ENCODE measurements at regions not wholly inside any gene's neighbourhood (a gene's known extent, or its start where the extent isn't known, plus 50 kb on each side); places are given as distances from the start of the nearest gene placed in this dataset.

- DNase-seq = no peak
Observed at GRCh38 chr10:129104266-129105045, 362.6 kb upstream of the MGMT start.

- DNase-seq = no peak
Observed at GRCh38 chr10:129105266-129105665, 361.8 kb upstream of the MGMT start.

- DNase-seq = no peak
Observed at GRCh38 chr10:129106314-129106713, 360.7 kb upstream of the MGMT start.

- no peak for DNase-seq
Observed at GRCh38 chr10:129107525-129107924, 359.5 kb upstream of the MGMT start.

DNA sequence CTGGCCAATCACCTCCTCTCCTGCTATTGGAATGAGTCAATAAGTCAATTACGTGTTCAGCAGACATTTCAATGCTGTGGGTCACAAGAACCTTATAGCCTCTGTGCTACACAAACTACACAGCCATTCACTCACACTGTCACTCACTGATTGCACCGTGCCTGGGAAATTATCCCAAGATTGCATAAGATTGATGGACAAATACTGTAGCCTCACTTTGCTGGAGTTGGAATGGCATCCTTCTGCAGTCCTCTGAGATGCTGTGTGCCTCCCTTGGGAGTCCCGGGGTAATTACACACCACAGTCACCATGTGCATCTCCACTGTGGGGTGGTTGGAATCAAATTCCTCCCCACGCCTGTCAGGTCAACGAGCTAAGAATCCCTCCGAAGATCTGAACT, 358.7 kb upstream of the MGMT start:
- DNase-seq = no peak

DNA sequence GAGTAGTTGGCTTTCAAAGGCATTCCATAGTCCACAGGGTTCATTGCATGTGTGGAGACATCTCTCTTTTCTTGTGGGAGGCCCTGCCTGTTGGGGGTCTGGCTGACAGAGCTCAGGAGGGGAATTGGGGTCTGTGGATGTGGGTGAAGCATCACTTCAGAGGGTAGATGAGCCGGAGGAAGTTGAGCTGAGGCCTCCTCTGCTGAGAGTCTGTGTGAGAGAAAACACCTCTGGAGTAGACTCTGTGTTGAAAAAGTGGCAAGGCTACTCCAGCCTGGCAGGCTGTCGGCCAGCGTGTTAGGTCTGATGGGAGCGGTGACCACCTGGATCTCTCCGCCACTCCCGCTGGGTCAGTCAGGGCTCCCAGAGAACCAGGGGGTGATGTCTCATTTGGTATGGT, 358.0 kb upstream of the MGMT start:
- no peak for DNase-seq

GRCh38 chr10:129110780-129111179, 356.3 kb upstream of the MGMT start:
- DNase-seq = no peak

GRCh38 chr10:129111922-129112321, 355.1 kb upstream of the MGMT start:
- DNase-seq = no peak

DNA sequence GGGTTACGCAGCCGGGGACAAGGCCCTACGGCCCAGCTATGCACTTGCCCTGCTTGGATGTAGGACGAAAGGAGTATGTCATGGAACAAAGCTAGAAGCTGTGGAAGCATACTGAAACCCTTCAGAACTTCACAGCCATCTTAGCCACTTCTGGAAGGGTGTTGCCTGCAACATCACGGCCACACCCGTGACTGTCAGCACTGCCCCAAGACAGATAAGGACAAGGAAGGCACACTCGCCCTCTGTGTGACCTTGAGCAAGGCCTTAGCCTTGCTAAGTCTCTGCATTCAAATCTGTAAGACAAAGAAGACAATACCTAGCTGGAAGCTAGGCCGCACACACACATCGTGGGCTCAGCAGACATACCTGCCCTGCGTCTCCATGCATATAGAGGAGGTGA, 352.5 kb upstream of the MGMT start:
- DNase-seq = no peak

DNA sequence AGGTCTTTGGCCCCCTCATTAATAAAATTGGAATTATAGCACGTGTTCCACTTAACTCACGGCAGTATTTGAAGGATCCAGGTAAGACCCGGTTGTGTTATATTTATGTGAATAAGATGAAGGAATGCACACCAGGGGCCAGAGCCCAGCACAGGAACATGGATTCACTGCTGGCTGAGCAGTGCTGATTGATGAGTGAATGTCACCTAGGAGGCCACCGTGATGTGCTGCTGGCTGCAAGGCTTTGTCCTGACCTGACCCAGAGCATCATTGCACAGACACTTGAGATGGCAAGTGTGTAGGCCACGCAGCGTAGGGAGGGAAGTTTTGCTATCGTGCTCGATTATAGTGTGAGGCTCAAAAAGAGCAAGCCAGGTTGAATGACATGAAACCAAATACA, 350.7 kb upstream of the MGMT start:
- no peak for DNase-seq

GRCh38 chr10:129120441-129120840, 346.6 kb upstream of the MGMT start:
- no peak for DNase-seq

GRCh38 chr10:129122846-129123245, 344.2 kb upstream of the MGMT start:
- no peak for DNase-seq

- no peak for DNase-seq
Observed at GRCh38 chr10:129123428-129123827, 343.6 kb upstream of the MGMT start.

DNA sequence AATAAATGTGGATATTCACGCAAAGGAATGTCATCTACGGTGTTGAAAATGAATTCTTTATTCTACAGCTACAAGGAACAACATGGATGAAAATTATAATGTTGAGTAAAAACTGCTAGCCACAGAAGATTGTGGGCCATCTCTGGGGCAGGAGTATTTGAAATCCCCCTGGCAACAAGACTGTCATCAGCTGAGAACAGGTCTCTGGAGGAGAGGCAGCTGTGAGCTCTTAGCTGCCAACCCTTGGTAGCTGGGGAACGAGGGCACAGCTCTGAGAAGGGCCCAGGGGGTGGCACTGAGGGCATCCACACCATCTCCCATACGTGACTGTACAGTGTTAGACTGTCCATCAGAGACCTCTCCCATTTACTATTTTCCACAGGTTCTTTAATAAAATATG, 340.1 kb upstream of the MGMT start:
- DNase-seq = no peak

DNA sequence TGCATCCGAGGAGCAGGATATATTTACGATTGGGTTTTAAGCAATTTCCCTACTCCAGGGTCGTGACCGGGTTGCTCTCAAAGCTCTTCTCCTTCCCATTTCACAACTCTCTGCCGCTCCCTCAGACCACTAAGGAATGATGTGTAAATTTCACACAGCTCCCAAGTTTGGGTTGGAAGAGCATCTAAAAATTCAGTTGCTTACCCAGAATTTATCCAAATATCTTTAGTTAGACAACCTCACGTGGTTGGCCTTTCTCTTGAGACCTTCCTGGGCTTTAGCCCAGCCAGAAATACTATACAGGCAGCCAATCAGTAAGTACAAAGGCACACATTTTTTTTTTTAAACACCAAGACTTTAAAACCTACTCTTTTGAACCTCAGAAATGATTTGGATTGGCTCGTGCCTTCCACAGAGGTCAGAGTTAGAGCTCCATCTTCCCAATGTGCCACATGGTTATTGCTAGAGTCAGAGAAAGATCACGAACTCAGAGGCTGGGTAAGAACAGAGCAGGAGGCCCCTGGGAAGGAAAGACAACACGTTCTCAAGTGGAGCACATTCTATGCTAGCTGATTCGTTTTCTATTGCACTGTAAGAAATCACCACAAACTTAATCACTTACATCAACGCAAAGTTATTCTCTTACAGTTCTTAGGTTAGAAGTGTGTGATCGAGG, 335.4 kb upstream of the MGMT start:
- DNase-seq = no peak

DNA sequence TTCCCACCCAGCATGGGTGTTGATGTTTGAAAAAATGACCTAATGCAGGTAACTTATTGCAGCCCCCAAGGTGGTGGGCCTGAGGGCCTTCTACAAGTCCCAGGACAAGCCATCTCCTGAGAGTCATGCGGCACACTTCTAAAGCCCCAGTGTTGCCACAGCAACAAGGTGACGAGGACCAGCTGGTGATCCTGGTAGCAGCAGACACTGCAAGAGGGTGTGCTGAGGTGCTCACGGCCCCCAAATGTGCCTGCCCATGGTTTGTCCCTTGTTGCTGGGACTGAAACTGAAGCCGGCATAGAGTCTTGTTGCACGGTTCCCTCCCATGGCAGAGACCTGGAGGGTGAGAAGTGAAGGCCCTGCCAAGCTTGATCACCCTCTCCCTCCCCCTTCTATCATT, 333.2 kb upstream of the MGMT start:
- no peak for DNase-seq

DNA sequence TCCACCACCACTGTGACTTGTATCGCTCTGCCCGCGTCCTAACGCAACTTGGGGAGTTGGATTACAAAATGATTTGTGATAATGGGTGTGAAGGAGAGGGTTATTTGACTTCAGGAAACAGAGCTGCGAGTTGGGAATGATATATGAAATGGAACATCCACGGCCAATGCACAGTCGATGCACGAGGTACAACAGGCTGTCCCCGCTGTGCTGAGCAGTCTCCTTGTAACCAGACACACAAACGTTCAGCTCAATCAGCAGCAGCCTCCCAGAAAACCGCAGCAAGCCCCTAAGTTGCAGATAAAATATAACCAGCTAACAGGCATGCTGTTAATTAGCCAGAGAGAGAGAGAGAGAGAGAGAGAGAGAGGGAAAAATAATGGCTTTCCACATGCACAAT, 332.7 kb upstream of the MGMT start:
- DNase-seq = no peak

DNA sequence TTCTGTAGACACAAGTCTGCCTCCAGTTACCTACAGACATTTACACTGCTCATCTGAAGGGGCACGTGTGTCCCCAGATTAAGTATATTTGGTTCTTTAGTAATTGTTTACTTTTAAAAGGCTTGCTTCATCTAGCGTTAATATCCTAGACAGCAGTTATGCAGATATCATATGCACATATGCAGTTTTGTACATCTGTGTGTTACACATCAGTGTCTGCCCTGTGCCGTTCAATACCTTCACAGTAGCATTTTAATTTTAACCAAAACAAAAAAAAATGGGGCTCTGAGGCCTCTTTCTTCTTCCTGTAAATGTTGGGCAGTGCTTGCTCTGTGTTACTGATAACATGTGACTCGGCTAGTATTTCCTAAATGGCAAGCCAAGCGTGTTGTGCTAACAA, 331.4 kb upstream of the MGMT start:
- no peak for DNase-seq

- no peak for DNase-seq
Observed at GRCh38 chr10:129136074-129136473, 331.0 kb upstream of the MGMT start.

GRCh38 chr10:129136951-129137350, 330.1 kb upstream of the MGMT start:
- no peak for DNase-seq

DNA sequence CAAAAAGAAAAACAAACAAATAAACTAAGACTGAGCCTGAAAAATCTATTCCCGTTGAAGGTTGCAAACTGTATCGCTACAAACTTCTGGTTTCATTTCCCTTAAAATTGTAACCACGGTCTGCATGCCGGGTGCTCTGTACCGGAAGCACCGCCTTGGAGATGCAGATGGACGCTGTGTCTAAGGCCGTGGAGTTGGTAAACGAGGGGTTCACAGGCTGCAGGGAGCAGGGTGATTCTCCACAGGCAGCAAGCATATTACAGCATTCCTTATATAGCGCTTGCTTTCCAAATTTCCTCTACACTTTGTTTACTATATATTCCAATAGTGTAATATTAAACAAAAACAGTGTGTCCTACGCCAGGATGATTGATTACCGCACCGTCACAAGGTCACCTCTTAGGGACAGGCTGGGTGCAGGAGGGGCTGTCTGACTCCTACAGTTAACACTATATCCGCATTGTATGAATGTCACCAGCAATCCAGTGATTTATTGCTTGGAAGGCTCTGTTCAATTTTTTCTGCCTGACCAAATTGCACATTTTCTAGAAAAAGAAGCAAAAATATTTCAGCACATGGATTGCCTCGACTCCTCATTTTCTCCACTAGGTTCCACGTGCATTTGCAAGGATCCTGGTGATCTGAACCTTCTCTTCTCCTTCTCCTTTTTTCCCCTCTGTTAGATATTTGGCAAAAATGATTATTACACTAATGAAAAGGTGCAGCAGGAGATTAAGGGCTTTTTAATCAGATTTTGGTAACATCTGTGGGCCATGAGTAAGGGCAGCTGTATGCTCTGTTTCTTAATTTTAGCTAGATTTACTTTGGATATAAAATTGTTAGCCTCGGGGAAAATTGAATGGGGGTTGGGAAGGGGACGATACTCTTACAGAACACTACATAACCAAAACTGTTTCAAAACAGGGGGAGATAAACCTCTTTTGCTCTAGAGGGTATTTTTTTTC, 325.8 kb upstream of the MGMT start:
- no peak for DNase-seq

DNA sequence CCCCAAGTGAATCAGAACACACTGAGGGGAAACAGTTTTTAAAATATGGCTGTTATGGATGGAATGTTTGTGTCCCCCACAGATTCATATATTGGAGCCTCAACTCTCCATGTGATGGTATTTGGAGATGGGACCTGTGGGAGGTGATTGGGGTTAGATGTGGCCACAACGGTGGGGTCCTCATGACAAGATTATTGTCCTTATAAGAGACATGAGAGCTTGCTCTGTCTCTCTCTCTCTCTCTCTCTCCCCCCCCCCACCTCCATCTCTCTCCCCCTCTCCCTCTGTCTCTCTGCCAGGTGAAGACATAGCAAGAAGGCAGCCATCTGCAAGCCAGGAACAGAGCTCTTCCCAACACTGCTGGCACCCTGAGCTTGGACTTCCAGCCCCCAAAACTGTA, 315.8 kb upstream of the MGMT start:
- no peak for DNase-seq

- DNase-seq = no peak
Observed at GRCh38 chr10:129156406-129156805, 310.6 kb upstream of the MGMT start.

- DNase-seq = no peak
Observed at GRCh38 chr10:129157185-129157584, 309.9 kb upstream of the MGMT start.

Measured in activated CD8-positive, alpha-beta memory T cell treated with anti-CD3 and anti-CD28 coated beads, Interleukin-2, amount 50 U/mL, for 48 hours (primary cell).